AG04450 (cell line): ENCODE measurements at regions not wholly inside any gene's neighbourhood (a gene's known extent, or its start where the extent isn't known, plus 50 kb on each side); places are given as distances from the start of the nearest gene placed in this dataset.

ENCODE experiments used
- CTCF ChIA-PET: fragments of 300-600, 350-600 bp; formaldehyde crosslinking; extraction: SDS; loops from one replicate; lab custom pipeline; 2022; ENCODE audit warnings: antibody characterized with exemption, inconsistent platforms; lab: Charles Lee
- POLR2A ChIA-PET: fragments of 350-600 bp; formaldehyde crosslinking; extraction: SDS; loops from one replicate; lab custom pipeline; 2021; ENCODE audit warnings: antibody characterized with exemption, inconsistent platforms; lab: Yijun Ruan, JAX
- DNase-seq: peaks from one replicate; pipeline ENCODE4 v3.0.0-alpha.2; 2011; ENCODE audit warnings: low read depth, low spot score
- H3K27ac ChIP-seq: one replicate; pipeline ENCODE4 v1.5.1; 2012; ENCODE audit warnings: low read depth, low read length, control low read depth
- H3K27me3 ChIP-seq: one replicate; pipeline ENCODE4 v1.6.0; 2012; ENCODE audit warnings: low read length; ENCODE audit not compliant: control insufficient read depth, insufficient read depth
- H3K4me3 ChIP-seq: 2 replicates; pipeline ENCODE4 v1.5.1; 2011; ENCODE audit warnings: mild to moderate bottlenecking, low read depth, low read length, control low read depth
- H3K9me3 ChIP-seq: 2 replicates; pipeline ENCODE4 v1.5.1; 2012; ENCODE audit warnings: low read length; ENCODE audit not compliant: control insufficient read depth, insufficient read depth
- TF ChIP-seq, protein P1 (sequence below): IDR thresholded peaks from 2 replicates; pipeline ENCODE4 v1.5.1; 2011; ENCODE audit warnings: low read depth, low read length, control low read depth, inconsistent platforms

DNA sequence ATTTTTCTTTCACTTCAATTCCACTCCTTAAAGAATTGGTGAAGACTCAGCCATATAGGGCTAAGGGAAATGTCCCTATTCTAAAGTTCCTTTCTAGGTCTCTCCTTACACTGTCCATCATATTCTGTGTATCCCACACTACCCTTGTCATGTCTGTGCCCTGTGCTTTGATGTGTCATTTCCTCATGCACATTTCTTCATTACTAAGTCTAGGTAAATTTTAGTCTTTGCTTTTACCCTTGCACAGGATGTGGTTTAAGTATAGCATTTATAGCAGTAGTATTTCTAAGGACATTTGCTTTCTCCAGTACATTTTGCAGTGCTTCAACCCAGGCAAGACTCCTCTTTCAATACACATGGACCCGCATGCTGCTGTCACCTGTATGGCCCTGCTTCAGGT is 221.5 kb upstream of the ACVR2A start:
- POLR2A ChIA-PET = no interaction called here
- H3K4me3 ChIP-seq = no peak overlapping the region
- CTCF ChIA-PET = no interaction called here
- no peak for DNase-seq
- no peak overlapping the region for H3K27ac ChIP-seq
- no peaks in the 10 kb centered on the region for H3K27me3 ChIP-seq
- TF ChIP-seq, protein P1, sequence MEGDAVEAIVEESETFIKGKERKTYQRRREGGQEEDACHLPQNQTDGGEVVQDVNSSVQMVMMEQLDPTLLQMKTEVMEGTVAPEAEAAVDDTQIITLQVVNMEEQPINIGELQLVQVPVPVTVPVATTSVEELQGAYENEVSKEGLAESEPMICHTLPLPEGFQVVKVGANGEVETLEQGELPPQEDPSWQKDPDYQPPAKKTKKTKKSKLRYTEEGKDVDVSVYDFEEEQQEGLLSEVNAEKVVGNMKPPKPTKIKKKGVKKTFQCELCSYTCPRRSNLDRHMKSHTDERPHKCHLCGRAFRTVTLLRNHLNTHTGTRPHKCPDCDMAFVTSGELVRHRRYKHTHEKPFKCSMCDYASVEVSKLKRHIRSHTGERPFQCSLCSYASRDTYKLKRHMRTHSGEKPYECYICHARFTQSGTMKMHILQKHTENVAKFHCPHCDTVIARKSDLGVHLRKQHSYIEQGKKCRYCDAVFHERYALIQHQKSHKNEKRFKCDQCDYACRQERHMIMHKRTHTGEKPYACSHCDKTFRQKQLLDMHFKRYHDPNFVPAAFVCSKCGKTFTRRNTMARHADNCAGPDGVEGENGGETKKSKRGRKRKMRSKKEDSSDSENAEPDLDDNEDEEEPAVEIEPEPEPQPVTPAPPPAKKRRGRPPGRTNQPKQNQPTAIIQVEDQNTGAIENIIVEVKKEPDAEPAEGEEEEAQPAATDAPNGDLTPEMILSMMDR = no peak
- no peaks in the 10 kb centered on the region for H3K9me3 ChIP-seq

DNA sequence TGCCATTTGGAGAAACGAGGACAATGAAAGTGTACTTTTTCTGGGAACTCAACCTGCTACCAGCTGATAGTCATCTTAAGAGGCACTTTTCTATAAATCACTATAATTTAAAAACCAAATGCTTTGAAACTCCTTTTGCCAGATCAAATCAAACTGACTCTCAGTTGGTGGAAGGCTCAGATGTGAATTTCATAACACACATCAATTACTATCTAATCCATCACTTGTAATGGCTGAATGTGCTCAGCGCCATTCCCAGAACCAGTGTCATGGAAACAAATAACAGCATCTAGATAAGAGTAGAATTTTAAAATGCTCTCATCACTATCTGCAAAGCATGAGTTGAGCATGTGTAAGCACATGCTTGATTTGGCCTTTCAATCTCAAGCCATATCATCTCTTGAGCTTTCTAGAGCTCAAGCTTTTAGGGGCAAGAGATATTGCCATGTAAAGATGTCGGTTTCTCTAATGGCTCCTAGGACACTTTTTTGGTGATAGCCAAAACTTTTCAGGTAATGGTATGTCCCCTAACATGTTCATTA is 223.1 kb upstream of the ACVR2A start:
- Histone ChIP-seq H3K27ac (no peak overlapping the region), H3K27me3 (no peaks in the 10 kb centered on the region), H3K4me3 (no peak overlapping the region), H3K9me3 (no peaks in the 10 kb centered on the region)
- no peak for DNase-seq
- POLR2A ChIA-PET = no interaction called here
- TF ChIP-seq, protein P1 = no peak
- CTCF ChIA-PET = no interaction called here

DNA sequence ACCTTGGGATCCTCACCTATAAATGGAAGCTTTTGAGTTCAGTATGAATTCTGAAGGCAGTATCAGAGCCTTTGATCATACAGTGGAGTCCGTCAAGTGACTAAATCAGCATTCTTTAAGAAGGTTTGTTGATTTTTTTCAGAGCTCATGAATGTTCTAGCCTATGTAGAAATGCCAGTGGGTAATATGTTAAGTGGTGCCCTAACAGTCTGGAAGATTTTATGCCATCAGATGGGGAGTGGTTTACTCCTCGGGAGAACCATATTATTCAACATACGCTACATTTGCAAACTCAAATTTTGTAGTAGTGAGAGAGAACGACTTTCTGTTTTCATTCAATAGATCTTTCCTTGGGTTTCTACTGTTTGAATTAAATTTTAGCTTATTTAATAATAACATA is 225.0 kb upstream of the ACVR2A start:
- no peak for DNase-seq
- no peaks in the 10 kb centered on the region for H3K9me3 ChIP-seq
- H3K4me3 ChIP-seq = no peak overlapping the region
- H3K27ac ChIP-seq = no peak overlapping the region
- CTCF ChIA-PET = no interaction called here
- POLR2A ChIA-PET = no interaction called here
- TF ChIP-seq, protein P1 = no peak
- H3K27me3 ChIP-seq = no peaks in the 10 kb centered on the region

DNA sequence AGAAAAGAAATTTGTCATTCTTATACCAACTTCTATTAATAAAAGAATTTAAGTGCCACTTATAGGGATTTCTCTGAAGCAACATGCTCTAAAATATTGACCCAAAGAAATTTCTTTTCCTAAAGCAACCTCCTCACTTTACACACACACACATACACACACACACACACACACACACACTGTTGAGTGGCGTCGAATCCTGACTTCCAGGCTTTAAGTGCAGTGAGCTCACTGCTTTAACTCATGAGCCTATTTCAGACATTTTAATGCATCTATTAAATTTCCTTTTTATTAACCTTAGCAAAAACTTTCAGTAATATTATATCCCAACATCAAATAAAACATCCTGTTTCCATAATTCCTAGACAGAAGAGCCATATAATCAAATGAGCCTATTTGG is 229.1 kb upstream of the ACVR2A start:
- H3K9me3 ChIP-seq = no peaks in the 10 kb centered on the region
- no peak for DNase-seq
- ChIA-PET CTCF (no interaction called here), POLR2A (no interaction called here)
- H3K4me3 ChIP-seq = no peak overlapping the region
- H3K27me3 ChIP-seq = no peaks in the 10 kb centered on the region
- H3K27ac ChIP-seq = no peak overlapping the region
- TF ChIP-seq, protein P1 = no peak

DNA sequence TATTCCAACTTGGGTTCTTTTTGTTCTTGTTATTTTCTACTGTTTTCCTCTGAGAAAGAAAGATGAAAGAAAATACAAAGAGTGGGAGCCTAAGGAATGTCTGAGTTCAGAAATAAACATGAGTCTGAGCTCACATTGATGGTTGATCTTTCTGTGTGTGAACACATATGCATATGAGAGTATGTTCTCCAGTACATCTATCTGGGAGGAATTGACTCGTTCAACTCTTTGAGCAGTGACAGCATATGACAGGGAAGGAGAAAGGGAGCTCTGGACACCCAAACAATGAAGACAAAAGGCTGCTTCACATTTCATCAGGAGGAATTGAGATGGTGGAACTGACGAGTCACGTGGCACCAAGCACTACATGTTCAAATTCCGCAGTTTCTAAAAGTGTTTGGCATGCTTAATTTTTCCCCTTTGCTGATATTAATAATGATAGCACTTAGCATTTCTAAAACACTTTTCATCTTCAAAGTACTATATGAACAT is 229.8 kb upstream of the ACVR2A start:
- ChIA-PET CTCF (no interaction called here), POLR2A (no interaction called here)
- TF ChIP-seq, protein P1 = no peak
- Histone ChIP-seq H3K4me3 (no peak overlapping the region), H3K27me3 (no peaks in the 10 kb centered on the region), H3K27ac (no peak overlapping the region), H3K9me3 (no peaks in the 10 kb centered on the region)
- no peak for DNase-seq
